ENCODE measurements at regions not wholly inside any gene's neighbourhood (a gene's known extent, or its start where the extent isn't known, plus 50 kb on each side); places are given as distances from the start of the nearest gene placed in this dataset.

DNA sequence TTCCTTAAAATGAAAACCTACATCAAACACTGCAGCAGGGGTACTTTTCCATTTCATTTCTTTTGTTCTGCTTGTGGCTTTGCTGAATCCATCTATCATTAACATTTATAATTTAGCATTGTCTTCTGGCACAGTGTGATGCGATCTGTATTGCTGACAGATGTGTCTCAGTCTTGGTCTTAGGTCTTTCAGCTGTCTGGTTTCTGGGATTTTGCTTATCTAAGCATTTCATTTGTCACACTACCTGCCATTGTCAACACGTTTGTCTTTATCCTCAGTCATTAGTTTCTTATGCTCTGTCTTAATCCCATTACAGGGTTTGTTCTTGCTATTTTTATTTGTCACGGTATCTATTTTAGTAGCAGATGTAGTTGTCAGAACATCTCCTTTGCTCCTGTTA lies 303.1 kb downstream of the IZUMO3 start:
- TF ChIP-seq, protein P1, sequence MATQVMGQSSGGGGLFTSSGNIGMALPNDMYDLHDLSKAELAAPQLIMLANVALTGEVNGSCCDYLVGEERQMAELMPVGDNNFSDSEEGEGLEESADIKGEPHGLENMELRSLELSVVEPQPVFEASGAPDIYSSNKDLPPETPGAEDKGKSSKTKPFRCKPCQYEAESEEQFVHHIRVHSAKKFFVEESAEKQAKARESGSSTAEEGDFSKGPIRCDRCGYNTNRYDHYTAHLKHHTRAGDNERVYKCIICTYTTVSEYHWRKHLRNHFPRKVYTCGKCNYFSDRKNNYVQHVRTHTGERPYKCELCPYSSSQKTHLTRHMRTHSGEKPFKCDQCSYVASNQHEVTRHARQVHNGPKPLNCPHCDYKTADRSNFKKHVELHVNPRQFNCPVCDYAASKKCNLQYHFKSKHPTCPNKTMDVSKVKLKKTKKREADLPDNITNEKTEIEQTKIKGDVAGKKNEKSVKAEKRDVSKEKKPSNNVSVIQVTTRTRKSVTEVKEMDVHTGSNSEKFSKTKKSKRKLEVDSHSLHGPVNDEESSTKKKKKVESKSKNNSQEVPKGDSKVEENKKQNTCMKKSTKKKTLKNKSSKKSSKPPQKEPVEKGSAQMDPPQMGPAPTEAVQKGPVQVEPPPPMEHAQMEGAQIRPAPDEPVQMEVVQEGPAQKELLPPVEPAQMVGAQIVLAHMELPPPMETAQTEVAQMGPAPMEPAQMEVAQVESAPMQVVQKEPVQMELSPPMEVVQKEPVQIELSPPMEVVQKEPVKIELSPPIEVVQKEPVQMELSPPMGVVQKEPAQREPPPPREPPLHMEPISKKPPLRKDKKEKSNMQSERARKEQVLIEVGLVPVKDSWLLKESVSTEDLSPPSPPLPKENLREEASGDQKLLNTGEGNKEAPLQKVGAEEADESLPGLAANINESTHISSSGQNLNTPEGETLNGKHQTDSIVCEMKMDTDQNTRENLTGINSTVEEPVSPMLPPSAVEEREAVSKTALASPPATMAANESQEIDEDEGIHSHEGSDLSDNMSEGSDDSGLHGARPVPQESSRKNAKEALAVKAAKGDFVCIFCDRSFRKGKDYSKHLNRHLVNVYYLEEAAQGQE (IDR thresholded peaks at IDR 0.05; ENCODE audit: insufficient replicate concordance, low read depth), result no peak
- TF ChIP-seq POLR2AphosphoS5 (IDR thresholded peaks at IDR 0.05; ENCODE audit: low read depth) (no peak), GABPA (IDR thresholded peaks at IDR 0.05; ENCODE audit: low read depth) (no peak), SPI1 (IDR thresholded peaks at IDR 0.05; ENCODE audit: borderline replicate concordance, low read depth) (no peak)
- TF ChIP-seq, protein P2, sequence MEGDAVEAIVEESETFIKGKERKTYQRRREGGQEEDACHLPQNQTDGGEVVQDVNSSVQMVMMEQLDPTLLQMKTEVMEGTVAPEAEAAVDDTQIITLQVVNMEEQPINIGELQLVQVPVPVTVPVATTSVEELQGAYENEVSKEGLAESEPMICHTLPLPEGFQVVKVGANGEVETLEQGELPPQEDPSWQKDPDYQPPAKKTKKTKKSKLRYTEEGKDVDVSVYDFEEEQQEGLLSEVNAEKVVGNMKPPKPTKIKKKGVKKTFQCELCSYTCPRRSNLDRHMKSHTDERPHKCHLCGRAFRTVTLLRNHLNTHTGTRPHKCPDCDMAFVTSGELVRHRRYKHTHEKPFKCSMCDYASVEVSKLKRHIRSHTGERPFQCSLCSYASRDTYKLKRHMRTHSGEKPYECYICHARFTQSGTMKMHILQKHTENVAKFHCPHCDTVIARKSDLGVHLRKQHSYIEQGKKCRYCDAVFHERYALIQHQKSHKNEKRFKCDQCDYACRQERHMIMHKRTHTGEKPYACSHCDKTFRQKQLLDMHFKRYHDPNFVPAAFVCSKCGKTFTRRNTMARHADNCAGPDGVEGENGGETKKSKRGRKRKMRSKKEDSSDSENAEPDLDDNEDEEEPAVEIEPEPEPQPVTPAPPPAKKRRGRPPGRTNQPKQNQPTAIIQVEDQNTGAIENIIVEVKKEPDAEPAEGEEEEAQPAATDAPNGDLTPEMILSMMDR (IDR thresholded peaks at IDR 0.05; ENCODE audit: insufficient read depth, low read length), result no peak
- H3K4me3 ChIP-seq (replicated peaks; ENCODE audit: insufficient read depth, low read length), result no peak overlapping the region
- DNase-seq (ENCODE audit: low read depth in 1 of 2, low spot score in 1 of 2), result no peak
- H3K27me3 ChIP-seq (ENCODE audit: insufficient read depth, poor library complexity, severe bottlenecking), result no peaks in the 10 kb centered on the region
- no peak overlapping the region for H3K27ac ChIP-seq (replicated peaks)

DNA sequence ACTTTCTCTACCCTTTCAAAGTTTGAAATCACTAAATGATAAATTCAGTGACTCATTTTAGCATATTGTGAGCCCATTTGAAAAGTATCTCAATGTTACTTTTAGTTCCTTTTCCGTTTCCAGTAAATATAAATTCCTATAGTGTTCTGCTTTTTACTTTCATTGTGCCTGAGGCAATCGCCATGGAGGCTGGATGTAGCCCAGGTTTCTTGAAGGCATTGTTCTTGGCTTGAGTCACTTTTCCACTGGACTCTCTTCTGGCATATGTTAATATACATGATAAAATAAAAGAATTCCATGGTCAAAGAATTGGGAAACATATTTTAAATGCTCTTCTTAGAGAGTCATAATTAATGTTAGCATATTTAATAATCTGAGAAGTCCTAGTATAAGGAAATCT lies 327.0 kb downstream of the IZUMO3 start:
- no peak overlapping the region for H3K4me3 ChIP-seq (replicated peaks; ENCODE audit: insufficient read depth, low read length)
- TF ChIP-seq, protein P1 (IDR thresholded peaks at IDR 0.05; ENCODE audit: insufficient replicate concordance, low read depth), result no peak
- TF ChIP-seq, protein P2 (IDR thresholded peaks at IDR 0.05; ENCODE audit: insufficient read depth, low read length), result no peak
- TF ChIP-seq SPI1 (IDR thresholded peaks at IDR 0.05; ENCODE audit: borderline replicate concordance, low read depth) (no peak), POLR2AphosphoS5 (IDR thresholded peaks at IDR 0.05; ENCODE audit: low read depth) (no peak), GABPA (IDR thresholded peaks at IDR 0.05; ENCODE audit: low read depth) (no peak)
- DNase-seq (ENCODE audit: low read depth in 1 of 2, low spot score in 1 of 2), result no peak
- no peaks in the 10 kb centered on the region for H3K27me3 ChIP-seq (ENCODE audit: insufficient read depth, poor library complexity, severe bottlenecking)
- no peak overlapping the region for H3K27ac ChIP-seq (replicated peaks)

DNA sequence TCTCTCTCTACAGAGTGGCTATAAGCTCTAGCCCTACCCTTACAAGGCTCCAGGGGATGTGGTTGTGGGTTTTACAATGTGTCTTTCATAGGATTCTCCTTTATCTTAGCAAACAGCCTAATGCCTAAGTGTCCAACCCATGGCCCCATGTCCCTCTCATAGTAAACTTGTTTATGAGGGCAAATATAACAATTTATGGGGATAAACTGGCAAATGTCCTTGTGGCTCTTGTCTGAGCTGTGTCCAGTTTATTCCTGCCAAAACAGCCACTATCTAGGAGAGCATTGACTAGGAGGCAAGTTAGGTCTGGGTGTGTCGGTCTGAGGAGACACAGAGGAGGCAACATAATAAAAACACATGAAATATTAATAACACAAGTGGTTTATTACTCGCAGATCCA lies 335.1 kb downstream of the IZUMO3 start:
- TF ChIP-seq POLR2AphosphoS5 (IDR thresholded peaks at IDR 0.05; ENCODE audit: low read depth) (no peak), GABPA (IDR thresholded peaks at IDR 0.05; ENCODE audit: low read depth) (no peak), SPI1 (IDR thresholded peaks at IDR 0.05; ENCODE audit: borderline replicate concordance, low read depth) (no peak)
- TF ChIP-seq, protein P2 (IDR thresholded peaks at IDR 0.05; ENCODE audit: insufficient read depth, low read length), result no peak
- TF ChIP-seq, protein P1 (IDR thresholded peaks at IDR 0.05; ENCODE audit: insufficient replicate concordance, low read depth), result no peak
- Histone ChIP-seq H3K27me3 (ENCODE audit: insufficient read depth, poor library complexity, severe bottlenecking) (no peaks in the 10 kb centered on the region), H3K4me3 (replicated peaks; ENCODE audit: insufficient read depth, low read length) (no peak overlapping the region), H3K27ac (replicated peaks) (no peak overlapping the region)
- DNase-seq (ENCODE audit: low read depth in 1 of 2, low spot score in 1 of 2), result no peak

Data from HL-60 (cell line).